SK-N-SH (cell line): ENCODE measurements at regions not wholly inside any gene's neighbourhood (a gene's known extent, or its start where the extent isn't known, plus 50 kb on each side); places are given as distances from the start of the nearest gene placed in this dataset.

ENCODE experiments used
- CTCF ChIP-seq: fragments of 200-600 bp; sonication (generic); IDR thresholded peaks from 2 replicates; pipeline ENCODE4 v1.6.1; 2017; ENCODE audit warnings: antibody characterized with exemption, mild to moderate bottlenecking, moderate library complexity
- ELF1 ChIP-seq: IDR thresholded peaks from 2 replicates; pipeline ENCODE4 v1.4.0; 2012
- GATA2 ChIP-seq: sonication (generic); formaldehyde crosslinking; IDR thresholded peaks from 2 replicates; pipeline ENCODE4 v1.5.0; 2020; ENCODE audit warnings: mild to moderate bottlenecking, missing genetic modification reagents
- NFIC ChIP-seq: IDR thresholded peaks from 2 replicates; pipeline ENCODE4 v1.4.0; 2012; ENCODE audit warnings: borderline replicate concordance
- POLR2AphosphoS5 ChIP-seq: IDR thresholded peaks from 2 replicates; pipeline ENCODE4 v1.6.1; 2012; ENCODE audit warnings: low read depth, low read length
- RCOR1 ChIP-seq: fragments of 150-350 bp; IDR thresholded peaks from 2 replicates; pipeline ENCODE4 v1.6.1; 2017; ENCODE audit warnings: antibody characterized with exemption, low read length
- REST ChIP-seq: IDR thresholded peaks from 2 replicates; pipeline ENCODE4 v1.6.1; 2012; ENCODE audit warnings: mild to moderate bottlenecking, low read depth, low read length, moderate library complexity
- RFX5 ChIP-seq: IDR thresholded peaks from 2 replicates; pipeline ENCODE4 v1.6.1; 2012; ENCODE audit warnings: mild to moderate bottlenecking, improper control_type of control experiment, low read length
- SMC3 ChIP-seq: IDR thresholded peaks from 2 replicates; pipeline ENCODE4 v1.6.1; 2012; ENCODE audit warnings: low read depth, low read length, improper control_type of control experiment
- TEAD4 ChIP-seq: IDR thresholded peaks from 2 replicates; pipeline ENCODE4 v1.4.0; 2012; ENCODE audit warnings: mild to moderate bottlenecking, borderline replicate concordance; ENCODE audit not compliant: insufficient read depth
- ZBTB33 ChIP-seq: IDR thresholded peaks from 2 replicates; pipeline ENCODE4 v1.4.0; 2012; ENCODE audit warnings: low read depth, borderline replicate concordance

GRCh38 chr6:166834049-166834448, 122.3 kb downstream of the RNASET2 start:
- TF ChIP-seq CTCF = no peak
- no peak for TF ChIP-seq RCOR1
- no peak for TF ChIP-seq RFX5
- no peak for TF ChIP-seq REST
- no peak for TF ChIP-seq TEAD4
- TF ChIP-seq NFIC = no peak
- no peak for TF ChIP-seq SMC3
- no peak for TF ChIP-seq GATA2 (CRISPR knock-in tag)
- no peak for TF ChIP-seq ELF1
- TF ChIP-seq POLR2AphosphoS5 = no peak
- no peak for TF ChIP-seq ZBTB33
